ENCODE measurements at regions not wholly inside any gene's neighbourhood (a gene's known extent, or its start where the extent isn't known, plus 50 kb on each side); places are given as distances from the start of the nearest gene placed in this dataset.

- no peak for DNase-seq
Observed at GRCh38 chr12:70165450-70165849, 77.8 kb upstream of the CNOT2 start.

DNA sequence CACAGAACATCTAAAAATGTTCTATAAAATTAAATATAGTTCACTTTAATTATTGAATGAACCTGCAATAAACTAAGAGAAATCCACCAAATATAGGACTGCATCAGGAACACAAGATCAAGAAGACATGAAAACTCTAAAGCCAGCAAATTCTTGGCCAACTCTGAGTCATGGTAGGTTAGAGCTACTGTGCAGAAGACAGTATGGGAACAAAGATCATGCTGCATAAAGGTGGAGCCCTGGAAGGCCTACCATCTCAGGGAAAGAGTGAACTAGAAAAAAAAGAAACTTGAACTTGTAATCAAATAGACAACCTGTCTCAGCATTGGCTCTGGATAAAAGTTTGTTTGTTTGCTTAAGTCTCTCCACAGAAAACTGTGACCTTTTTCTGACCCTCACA, 66.9 kb upstream of the CNOT2 start:
- DNase-seq = no peak

- DNase-seq = no peak
Observed at GRCh38 chr12:70177631-70178030, 65.6 kb upstream of the CNOT2 start.

DNA sequence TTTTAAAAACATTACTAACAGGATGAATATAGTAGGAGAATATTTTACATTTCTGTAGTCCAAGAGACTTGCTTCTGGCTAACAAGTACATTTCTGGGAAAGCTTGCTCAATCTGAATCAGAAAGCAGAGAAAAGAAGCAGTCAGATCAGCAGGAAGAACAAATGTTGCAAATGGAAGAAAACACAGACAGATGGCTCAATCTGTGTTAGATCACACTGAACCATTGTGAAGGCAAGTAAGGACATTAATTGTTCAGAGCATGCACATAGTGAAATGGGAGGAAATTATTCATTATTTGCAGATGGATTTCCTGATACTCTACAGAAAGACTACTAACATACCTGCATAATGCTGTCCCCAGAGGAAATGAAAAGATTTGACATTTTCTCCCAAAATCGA, 65.2 kb upstream of the CNOT2 start:
- no peak for DNase-seq

GRCh38 chr12:70180130-70180529, 63.1 kb upstream of the CNOT2 start:
- DNase-seq = no peak

- no peak for DNase-seq
Observed at GRCh38 chr12:70185301-70185700, 57.9 kb upstream of the CNOT2 start.

DNA sequence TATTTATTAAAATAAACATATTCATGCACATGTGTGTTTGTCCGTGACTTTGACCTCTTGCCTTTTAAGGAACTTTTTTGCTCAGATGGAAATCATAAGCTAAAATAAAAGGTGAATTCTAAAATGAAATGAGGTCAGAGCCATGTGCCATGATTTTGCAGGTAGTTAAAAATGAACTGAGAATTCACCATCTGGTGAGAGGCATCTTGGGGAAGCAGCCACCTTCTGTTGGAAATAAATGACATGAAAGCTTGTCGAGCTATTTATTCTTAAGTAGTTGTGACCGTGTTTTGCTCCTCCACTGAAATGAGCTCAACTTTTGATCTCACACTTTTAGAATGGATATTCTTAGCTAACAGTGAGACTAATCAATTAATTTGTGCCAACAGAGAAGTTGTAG, 56.8 kb upstream of the CNOT2 start:
- no peak for DNase-seq

- peak; percentile 78 for DNase-seq
Observed at GRCh38 chr12:70190262-70191010, 52.8 kb upstream of the CNOT2 start.

Data from fibroblast of upper back skin (primary cell).